ENCODE measurements at regions not wholly inside any gene's neighbourhood (a gene's known extent, or its start where the extent isn't known, plus 50 kb on each side); places are given as distances from the start of the nearest gene placed in this dataset.

- TF ChIP-seq SKIL (IDR thresholded peaks at IDR 0.05; ENCODE audit: low read depth, poor library complexity, severe bottlenecking) (no peak), RELB (IDR thresholded peaks at IDR 0.05; ENCODE audit: low read depth) (no peak), FOXM1 (IDR thresholded peaks at IDR 0.05; ENCODE audit: low read depth, low read length) (no peak), SRF (IDR thresholded peaks at IDR 0.05; ENCODE audit: low read depth in 2 of 2, low read length in 2 of 2) (no peak), DPF2 (IDR thresholded peaks at IDR 0.05) (no peak), TCF3 (IDR thresholded peaks at IDR 0.05; ENCODE audit: borderline replicate concordance, insufficient read depth, low read depth, low read length) (no peak)
These were observed 479.9 kb upstream of the TNP1 start (continued) for GRCh38 chr2:217339753-217340152.

GRCh38 chr2:217338306-217338916 lies 478.5 kb upstream of the TNP1 start:
- no peak overlapping the region for H3K27ac ChIP-seq (ENCODE audit: control insufficient read depth, insufficient read depth)
- H3K79me2 ChIP-seq (ENCODE audit: control insufficient read depth, insufficient read depth, low read length): no peaks in the 10 kb centered on the region
- H2AFZ ChIP-seq (ENCODE audit: control insufficient read depth, low read depth, low read length): no peak overlapping the region
- BruUV-seq (replicated peaks): no TSS peak
- no peak for ATAC-seq
- intact Hi-C loops (cut with micrococcal nuclease; ENCODE audit: unreplicated experiment) (no loop called here), in situ Hi-C loops (cut with MboI) (no loop called here)
- no peak for DNase-seq (ENCODE audit: low read depth, low spot score)
- H3K27me3 ChIP-seq (replicated peaks in 1 of 2; ENCODE audit: control insufficient read depth in 2 of 2, insufficient read depth in 2 of 2, low read length in 1 of 2): no peaks in the 10 kb centered on the region
- no peaks in the 10 kb centered on the region for H4K20me1 ChIP-seq (ENCODE audit: control insufficient read depth, insufficient read depth)
- H3K36me3 ChIP-seq (ENCODE audit: control insufficient read depth in 2 of 2, insufficient read depth in 2 of 2, low read length in 1 of 2): no peaks in the 10 kb centered on the region
- no peak for FAIRE-seq
- CTCF ChIA-PET: interaction anchor here (0.6 kb wide), 2 partner anchors 175 to 1010 kb away, joined by 3 to 4 read pairs; no protein-coding TSS in a partner anchor
- no peak overlapping the region for H3K9ac ChIP-seq (ENCODE audit: control insufficient read depth, insufficient read depth, low read length)
- H3K4me3 ChIP-seq: no peak overlapping the region
- H3K9me3 ChIP-seq (replicated peaks; ENCODE audit: control insufficient read depth, insufficient read depth, low read length): no peaks in the 10 kb centered on the region
- H3K4me2 ChIP-seq (ENCODE audit: control insufficient read depth, insufficient read depth): no peak overlapping the region
- WGBS (ENCODE audit: insufficient coverage, insufficient replicate concordance, low lambda C conversion rate, missing lambda C conversion rate): 11% methylated on average over 4 of the region's 4 CpGs
- no peaks in the 10 kb centered on the region for H3K4me1 ChIP-seq (ENCODE audit: control insufficient read depth, insufficient read depth, low read length)
- SMC1A ChIA-PET (ENCODE audit: uncharacterized antibody, unreplicated experiment): no interaction called here
- RAD21 ChIA-PET (ENCODE audit: unreplicated experiment): no interaction called here
- POLR2A ChIA-PET: no interaction called here
- no peak for TF ChIP-seq RAD51 (IDR thresholded peaks at IDR 0.05)
- no peak for TF ChIP-seq ASH2L (IDR thresholded peaks at IDR 0.05; ENCODE audit: borderline replicate concordance, low read depth)
- TF ChIP-seq ZBTB11 (CRISPR knock-in tag; IDR thresholded peaks at IDR 0.05): no peak
- TF ChIP-seq ZNF622 (IDR thresholded peaks at IDR 0.05): no peak
- no peak for TF ChIP-seq SP1 (IDR thresholded peaks at IDR 0.05; ENCODE audit: low read depth, low read length)
- TF ChIP-seq TAF1 (IDR thresholded peaks at IDR 0.05; ENCODE audit: borderline replicate concordance, low read depth, low read length): no peak
- TF ChIP-seq POU2F2 (IDR thresholded peaks at IDR 0.05; ENCODE audit: borderline replicate concordance, low read depth, low read length): no peak
- no peak for TF ChIP-seq E2F4 (IDR thresholded peaks at IDR 0.05; ENCODE audit: low read depth, low read length)
- TF ChIP-seq IKZF1 (conservative IDR thresholded peaks at IDR 0.05): no peak
- no peak for TF ChIP-seq MEF2B (IDR thresholded peaks at IDR 0.05; ENCODE audit: partially characterized antibody, poor library complexity, severe bottlenecking)

Data from GM12878 (cell line).